Activated T-cell treated with anti-CD3 and anti-CD28 coated beads for 1 hour (primary cell): ENCODE measurements at regions not wholly inside any gene's neighbourhood (a gene's known extent, or its start where the extent isn't known, plus 50 kb on each side); places are given as distances from the start of the nearest gene placed in this dataset.
"Not testable (repeated sequence)": the region's sequence is repeated elsewhere in the genome, so short reads cannot be mapped to it uniquely, and the experiment has no call there.

ENCODE experiments used
- DNase-seq: peaks from one replicate; pipeline ENCODE4 v3.0.0-alpha.2; 2020; ENCODE audit warnings: low read depth

- DNase-seq: no peak
Observed at GRCh38 chr6:157727629-157728182, 95.3 kb upstream of the SNX9 start.

- DNase-seq: no peak
Observed at GRCh38 chr6:157728183-157728881, 94.7 kb upstream of the SNX9 start.

DNA sequence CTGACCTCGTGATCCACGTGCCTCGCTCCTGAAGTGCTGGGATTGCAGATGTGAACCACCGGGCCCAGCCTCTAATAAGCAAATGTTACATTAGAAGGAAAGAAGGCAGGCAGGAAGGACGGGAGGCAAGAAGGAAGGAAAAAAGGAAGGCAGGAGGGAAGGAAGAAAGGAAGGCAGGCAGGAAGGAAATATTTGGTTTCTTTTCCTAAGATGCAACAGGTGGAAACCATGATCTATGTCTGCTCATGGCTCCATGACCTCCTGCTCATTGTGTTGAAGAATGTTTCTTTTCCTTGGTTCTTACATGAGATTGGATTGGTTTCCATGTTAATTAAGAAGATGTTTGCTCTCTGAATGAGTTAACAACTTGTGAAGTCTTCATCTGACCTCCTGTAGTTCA is 91.8 kb upstream of the SNX9 start:
- no peak for DNase-seq

DNA sequence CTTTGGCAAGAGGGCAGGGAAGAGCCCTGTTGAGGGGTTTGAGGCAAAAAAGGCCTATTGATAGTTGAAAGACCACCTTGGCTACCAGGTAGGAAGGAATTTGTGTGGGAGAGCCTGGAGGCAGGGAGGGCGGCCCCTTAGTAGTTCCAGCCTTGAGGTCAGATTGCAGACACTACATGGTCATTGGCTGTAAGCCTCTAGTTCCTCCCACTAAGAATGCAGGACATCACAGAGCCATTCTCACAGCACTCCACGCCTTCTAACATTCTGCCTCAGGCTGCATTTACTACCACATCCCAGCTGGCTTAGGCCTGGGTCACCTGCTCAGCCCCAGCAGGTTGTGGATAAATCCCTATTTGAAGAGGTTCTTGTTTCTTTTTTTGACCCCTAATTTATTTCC is 91.0 kb upstream of the SNX9 start:
- no peak for DNase-seq

DNA sequence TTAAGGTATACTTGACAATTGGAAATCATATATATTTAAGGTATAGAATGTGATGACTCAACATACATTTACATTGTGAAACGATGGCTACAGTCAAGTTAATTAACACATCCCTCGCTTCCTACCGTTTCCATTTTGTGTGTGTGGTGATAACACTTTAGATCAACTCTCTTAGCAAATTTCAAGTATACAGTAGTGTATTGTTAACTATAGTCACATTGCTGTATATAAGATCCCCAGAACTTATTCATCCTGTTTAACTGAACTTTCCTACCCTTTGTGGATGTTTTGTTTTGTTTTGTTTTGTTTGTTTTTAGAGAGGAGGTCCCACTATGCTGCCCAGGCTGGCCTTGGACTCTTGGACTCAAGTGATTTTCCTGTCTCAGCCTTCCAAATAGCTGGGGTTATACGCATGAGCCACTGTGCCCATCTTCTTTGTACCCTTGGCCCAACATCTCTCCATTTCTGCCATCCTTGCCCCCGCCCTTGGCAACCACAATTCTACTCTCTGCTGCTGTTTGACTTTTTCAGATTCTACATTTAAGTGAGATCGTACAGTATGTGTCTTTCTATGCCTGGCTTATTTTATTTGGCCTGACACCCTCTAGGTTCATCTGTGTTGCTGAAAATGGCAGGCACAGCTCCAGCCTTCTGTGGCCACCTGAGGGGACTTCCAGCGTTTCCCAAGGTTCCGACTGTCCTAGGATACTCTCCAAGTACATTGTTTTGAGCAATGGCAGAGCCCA is 90.5 kb upstream of the SNX9 start:
- DNase-seq: no peak

DNA sequence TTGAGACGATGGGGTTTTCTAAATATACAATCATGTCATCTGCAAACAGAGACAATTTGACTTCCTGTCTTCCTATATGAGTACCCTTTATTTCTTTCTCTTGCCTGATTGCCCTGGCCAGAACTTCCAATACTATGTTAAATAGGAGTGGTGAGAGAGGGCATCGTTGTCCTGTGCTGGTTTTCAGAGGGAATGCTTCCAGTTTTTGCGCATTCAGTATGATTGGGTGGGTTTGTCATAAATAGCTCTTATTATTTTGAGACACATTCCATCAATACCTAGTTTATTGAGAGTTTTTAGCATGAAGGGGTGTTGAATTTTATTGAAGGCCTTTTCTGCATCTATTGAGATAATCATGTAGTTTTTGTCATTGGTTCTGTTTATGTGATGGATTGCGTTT is 86.5 kb upstream of the SNX9 start:
- DNase-seq: not testable (repeated sequence)

DNA sequence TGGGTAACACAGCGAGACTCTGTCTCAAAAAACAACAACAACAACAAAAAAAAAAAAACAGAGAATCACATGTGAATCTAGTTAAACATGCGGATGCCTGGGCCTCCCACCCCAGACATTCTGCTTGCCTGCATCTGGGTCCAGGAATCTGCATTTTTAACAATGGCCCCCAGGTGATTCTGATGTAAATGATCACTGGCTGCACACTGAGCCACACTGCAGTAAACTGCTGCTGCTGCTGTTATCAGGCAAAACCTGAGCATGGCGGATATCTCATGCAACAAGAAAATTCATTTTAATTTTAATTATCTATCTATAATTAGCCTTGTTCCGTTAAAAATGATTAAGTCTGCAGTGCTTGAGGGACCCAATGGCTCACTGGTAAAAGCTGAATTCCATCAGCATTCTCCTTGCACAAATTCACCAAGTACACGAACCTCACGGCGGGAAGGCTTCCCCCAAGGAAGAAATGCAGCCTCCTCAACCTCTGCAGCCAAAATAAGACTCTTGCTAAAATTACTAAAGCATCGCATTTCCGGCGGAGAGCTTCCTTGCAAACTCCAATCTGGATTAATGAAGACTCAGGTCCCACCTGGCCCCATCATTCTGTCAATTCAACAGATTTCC is 81.6 kb upstream of the SNX9 start:
- DNase-seq: no peak

DNA sequence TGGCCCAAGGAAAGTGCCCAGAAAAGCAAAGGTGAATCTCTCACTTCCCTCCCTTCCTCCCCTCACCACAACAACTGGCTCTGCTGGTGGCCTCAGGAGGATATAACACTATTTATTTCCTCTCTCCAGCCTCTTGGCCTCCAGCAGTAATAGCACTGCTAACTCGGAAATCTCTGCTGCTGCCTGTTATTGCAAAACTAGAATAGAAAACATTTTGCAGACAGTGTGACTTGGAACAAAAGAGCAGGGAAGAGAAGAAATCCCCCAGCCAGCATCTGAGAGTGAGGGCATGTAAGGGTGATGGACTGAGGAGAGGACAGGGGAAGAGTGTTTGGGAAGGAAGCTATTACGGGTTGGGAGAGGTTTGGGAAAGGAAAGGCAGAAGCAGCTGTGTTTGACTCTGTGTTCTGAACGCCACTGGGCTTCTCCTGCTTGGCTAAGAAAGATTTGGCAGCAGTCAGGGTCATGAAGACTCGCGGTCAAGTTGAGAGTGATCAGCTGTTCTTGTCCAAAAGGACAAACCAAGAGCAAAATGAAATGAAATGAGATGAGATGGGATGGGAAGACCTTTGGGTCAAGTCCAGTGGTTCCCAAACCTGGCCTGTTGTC is 81.0 kb upstream of the SNX9 start:
- no peak for DNase-seq

GRCh38 chr6:157744102-157744601 is 78.9 kb upstream of the SNX9 start:
- no peak for DNase-seq

- no peak for DNase-seq
Observed at GRCh38 chr6:157746897-157747296, 76.1 kb upstream of the SNX9 start.

GRCh38 chr6:157747370-157747769 is 75.7 kb upstream of the SNX9 start:
- DNase-seq: no peak

DNA sequence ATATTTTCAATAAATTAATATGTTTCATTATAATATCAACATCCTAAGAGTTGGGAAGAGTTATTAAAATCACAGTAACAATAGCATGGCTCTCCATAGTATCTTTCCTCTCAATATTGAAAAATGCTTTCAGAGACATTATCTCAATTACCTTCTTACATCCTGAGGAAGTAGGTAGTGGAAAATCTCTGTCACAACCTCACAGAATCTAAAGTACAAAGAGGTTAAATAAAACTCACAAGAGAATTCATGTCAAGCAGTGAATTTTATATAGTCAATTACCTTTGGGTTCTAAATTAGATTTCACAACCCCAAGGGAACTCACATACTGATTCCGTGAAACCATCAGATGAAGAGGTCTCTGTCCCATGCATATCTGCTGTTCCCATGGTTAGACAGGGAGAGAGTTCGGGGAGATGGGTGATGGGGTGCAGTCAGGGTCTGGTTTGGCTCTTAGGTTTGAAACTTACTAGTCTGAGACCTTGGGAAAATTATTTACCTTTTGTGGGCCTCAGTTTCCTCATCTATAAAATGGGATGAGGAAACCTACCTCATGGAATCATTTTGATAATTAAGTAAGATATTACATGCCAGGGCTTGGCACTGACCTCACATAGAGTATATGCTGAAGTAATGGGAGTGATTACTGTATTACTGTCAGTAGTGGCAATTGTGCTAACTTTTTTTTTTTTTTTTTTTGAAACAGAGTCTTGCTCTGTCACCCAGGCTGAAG is 74.0 kb upstream of the SNX9 start:
- no peak for DNase-seq

- DNase-seq: not testable (repeated sequence)
Observed at GRCh38 chr6:157750973-157751372, 72.1 kb upstream of the SNX9 start.

- no peak for DNase-seq
Observed at GRCh38 chr6:157751547-157752200, 71.4 kb upstream of the SNX9 start.

GRCh38 chr6:157752879-157753278 is 70.2 kb upstream of the SNX9 start:
- DNase-seq: not testable (repeated sequence)

GRCh38 chr6:157753291-157753690 is 69.8 kb upstream of the SNX9 start:
- DNase-seq: no peak

- DNase-seq: not testable (repeated sequence)
Observed at GRCh38 chr6:157753801-157754200, 69.2 kb upstream of the SNX9 start.

GRCh38 chr6:157754351-157754750 is 68.7 kb upstream of the SNX9 start:
- no peak for DNase-seq

DNA sequence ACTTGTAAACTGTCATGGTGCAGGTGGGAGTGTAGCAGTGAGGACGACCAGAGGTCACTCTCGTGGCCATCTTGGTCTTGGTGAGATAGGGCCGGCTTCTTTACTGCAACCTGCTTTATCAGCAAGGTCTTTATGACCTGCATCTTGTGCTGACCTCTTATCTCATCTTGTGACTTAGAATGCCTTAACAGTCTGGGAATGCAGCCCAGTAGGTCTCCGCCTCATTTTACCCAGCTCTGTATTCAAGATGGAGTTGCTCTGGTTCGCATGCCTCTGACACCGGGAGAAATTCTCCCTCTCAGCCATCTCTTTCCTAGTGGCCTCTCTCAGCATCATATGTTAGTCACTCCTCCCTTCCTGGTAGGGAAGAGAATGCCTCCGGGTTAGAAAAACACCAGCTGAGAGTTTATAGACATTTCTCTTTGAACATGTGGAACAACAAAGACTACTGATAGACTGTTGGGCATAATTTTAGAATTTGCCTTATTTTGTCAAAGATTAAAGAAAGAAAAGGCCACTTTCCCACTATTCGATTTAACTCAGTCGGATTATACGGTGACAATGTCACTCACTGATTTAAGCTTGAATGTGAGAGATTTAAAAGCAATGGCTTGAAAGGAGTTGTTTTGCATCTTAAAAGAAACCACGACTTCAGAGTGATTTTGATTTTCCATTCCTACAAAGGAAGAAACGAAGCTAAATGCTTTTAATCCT is 67.9 kb upstream of the SNX9 start:
- no peak for DNase-seq

- DNase-seq: no peak
Observed at GRCh38 chr6:157755746-157756411, 67.2 kb upstream of the SNX9 start.
